ENCODE measurements at regions not wholly inside any gene's neighbourhood (a gene's known extent, or its start where the extent isn't known, plus 50 kb on each side); places are given as distances from the start of the nearest gene placed in this dataset.

- DNase-seq (no peak), ATAC-seq (no peak)
- intact Hi-C loops (cut with DNase I), result no loop called here
- Histone ChIP-seq H3K4me3 (no peak overlapping the region), H3K9me3 (no peaks in the 10 kb centered on the region), H3K36me3 (replicated peaks in 1 of 2; ENCODE audit: insufficient read depth in 1 of 2, low read depth in 2 of 2) (no peaks in the 10 kb centered on the region), H3K27me3 (no peaks in the 10 kb centered on the region), H3K4me1 (peaks cover 13% of the 10 kb centered on the region), H3K27ac (no peak overlapping the region)
- no peak for TF ChIP-seq POLR2A (IDR thresholded peaks at IDR 0.05)
- no peak for TF ChIP-seq CTCF (IDR thresholded peaks at IDR 0.05)
- WGBS, 2 donors, result 25 to 41% methylated on average over 1 of the region's 1 CpG
Measured at GRCh38 chr5:165795073-165795472, 2289.7 kb downstream of the MAT2B start.

DNA sequence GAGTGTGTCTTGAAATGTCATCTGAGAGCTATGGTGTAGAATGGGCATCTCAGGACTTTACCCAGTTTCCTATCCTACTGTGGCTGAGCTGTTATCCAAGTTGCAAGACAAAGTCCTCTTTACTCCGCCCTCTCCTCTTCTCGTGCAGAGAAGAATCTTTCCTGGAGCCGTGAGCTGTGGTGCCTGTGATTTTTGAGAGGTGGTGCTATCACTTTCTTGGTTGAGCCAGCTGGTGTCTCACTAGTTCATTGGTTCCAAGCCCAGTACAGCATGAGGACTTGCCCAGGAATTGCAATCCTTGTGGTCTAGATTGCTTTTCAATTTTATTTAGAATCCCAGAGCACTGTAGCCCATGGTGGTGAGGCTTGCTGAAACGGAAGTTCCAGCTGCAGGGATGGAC lies 2300.3 kb downstream of the MAT2B start:
- Histone ChIP-seq H3K36me3 (replicated peaks in 1 of 2; ENCODE audit: insufficient read depth in 1 of 2, low read depth in 2 of 2) (no peaks in the 10 kb centered on the region), H3K4me3 (no peak overlapping the region), H3K4me1 (no peaks in the 10 kb centered on the region), H3K27me3 (no peaks in the 10 kb centered on the region), H3K27ac (no peak overlapping the region), H3K9me3 (no peaks in the 10 kb centered on the region)
- no peak for ATAC-seq
- DNase-seq, result peak in 2 of 4 donors; percentile 2 to 11
- TF ChIP-seq POLR2A (IDR thresholded peaks at IDR 0.05) (no peak), CTCF (IDR thresholded peaks at IDR 0.05) (peak in 1 of 7 experiments; percentile 32)
- intact Hi-C loops (cut with DNase I), result no loop called here
- WGBS, 2 donors, result 22 to 29% methylated on average over 4 of the region's 4 CpGs

GRCh38 chr5:165808335-165808734 lies 2302.9 kb downstream of the MAT2B start:
- ATAC-seq (no peak), DNase-seq (no peak)
- TF ChIP-seq CTCF (IDR thresholded peaks at IDR 0.05) (no peak), POLR2A (IDR thresholded peaks at IDR 0.05) (no peak)
- Histone ChIP-seq H3K27me3 (no peaks in the 10 kb centered on the region), H3K9me3 (no peaks in the 10 kb centered on the region), H3K4me3 (no peak overlapping the region), H3K36me3 (replicated peaks in 1 of 2; ENCODE audit: insufficient read depth in 1 of 2, low read depth in 2 of 2) (no peaks in the 10 kb centered on the region), H3K27ac (no peak overlapping the region), H3K4me1 (no peaks in the 10 kb centered on the region)
- 38 to 64% methylated on average over 3 of the region's 3 CpGs for WGBS, 2 donors
- intact Hi-C loops (cut with DNase I), result no loop called here

- H3K4me1 ChIP-seq, result no peaks in the 10 kb centered on the region
- H3K9me3 ChIP-seq, result no peaks in the 10 kb centered on the region
- no peaks in the 10 kb centered on the region for H3K27me3 ChIP-seq
- DNase-seq (no peak), ATAC-seq (no peak)
- H3K4me3 ChIP-seq, result no peak overlapping the region
- 76 to 78% methylated on average over 3 of the region's 3 CpGs for WGBS, 2 donors
- intact Hi-C loops (cut with DNase I), result no loop called here
- no peaks in the 10 kb centered on the region for H3K36me3 ChIP-seq (replicated peaks in 1 of 2; ENCODE audit: insufficient read depth in 1 of 2, low read depth in 2 of 2)
- H3K27ac ChIP-seq, result no peak overlapping the region
- no peak for TF ChIP-seq POLR2A (IDR thresholded peaks at IDR 0.05)
- no peak for TF ChIP-seq CTCF (IDR thresholded peaks at IDR 0.05)
Measured at GRCh38 chr5:165809914-165810313, 2304.5 kb downstream of the MAT2B start.

- Histone ChIP-seq H3K27me3 (no peaks in the 10 kb centered on the region), H3K27ac (no peak overlapping the region), H3K4me1 (no peaks in the 10 kb centered on the region), H3K9me3 (no peaks in the 10 kb centered on the region), H3K4me3 (no peak overlapping the region), H3K36me3 (replicated peaks in 1 of 2; ENCODE audit: insufficient read depth in 1 of 2, low read depth in 2 of 2) (no peaks in the 10 kb centered on the region)
- ATAC-seq, result no peak
- WGBS, 2 donors, result 82 to 84% methylated on average over 6 of the region's 6 CpGs
- no peak for DNase-seq
- intact Hi-C loops (cut with DNase I), result no loop called here
- TF ChIP-seq POLR2A (IDR thresholded peaks at IDR 0.05) (no peak), CTCF (IDR thresholded peaks at IDR 0.05) (no peak)
Measured at GRCh38 chr5:165829504-165829903, 2324.1 kb downstream of the MAT2B start.
